WTC11 (cell line): ENCODE measurements at regions not wholly inside any gene's neighbourhood (a gene's known extent, or its start where the extent isn't known, plus 50 kb on each side); places are given as distances from the start of the nearest gene placed in this dataset.

ENCODE experiments used
- CTCF ChIP-seq: fragments of 200-600 bp; IDR thresholded peaks from 2 replicates; pipeline ENCODE4 v1.8.0; 2022; ENCODE audit warnings: antibody characterized with exemption
- E2F4 ChIP-seq: sonication (generic); formaldehyde crosslinking; IDR thresholded peaks from 2 replicates; pipeline ENCODE4 v1.8.1; 2022; ENCODE audit warnings: low read depth, mild to moderate bottlenecking, moderate library complexity, missing genetic modification reagents, borderline replicate concordance
- E2F5 ChIP-seq: sonication (generic); formaldehyde crosslinking; IDR thresholded peaks from 2 replicates; pipeline ENCODE4 v1.8.1; 2022; ENCODE audit warnings: mild to moderate bottlenecking, moderate library complexity, missing genetic modification reagents
- NR1H2 ChIP-seq: sonication (generic); formaldehyde crosslinking; IDR thresholded peaks from 2 replicates; pipeline ENCODE4 v1.9.0; 2021; ENCODE audit warnings: mild to moderate bottlenecking, moderate library complexity, missing genetic modification reagents
- USF2 ChIP-seq: sonication (generic); formaldehyde crosslinking; IDR thresholded peaks from 2 replicates; pipeline ENCODE4 v1.8.1; 2023; ENCODE audit warnings: mild to moderate bottlenecking, missing genetic modification reagents, moderate library complexity

GRCh38 chr7:16210171-16210570 lies 211.2 kb downstream of the CRPPA start:
- no peak for TF ChIP-seq USF2
- TF ChIP-seq CTCF: no peak
- TF ChIP-seq NR1H2 (CRISPR knock-in tag): no peak
- no peak for TF ChIP-seq E2F5 (CRISPR knock-in tag)
- no peak for TF ChIP-seq E2F4
